ENCODE measurements at regions not wholly inside any gene's neighbourhood (a gene's known extent, or its start where the extent isn't known, plus 50 kb on each side); places are given as distances from the start of the nearest gene placed in this dataset.

- Histone ChIP-seq H3K27ac (ENCODE audit: insufficient read depth in 1 of 2, low read depth in 1 of 2, low read length in 2 of 2, poor library complexity in 1 of 2, severe bottlenecking in 2 of 2) (no peak overlapping the region), H3K9me3 (ENCODE audit: control extremely low read depth in 1 of 5, control insufficient read depth in 4 of 5, insufficient read depth in 2 of 5, low read depth in 1 of 5, low read length in 4 of 5) (peaks cover 0 to 1% (median 0%) of the 10 kb centered on the region in 5 experiments), H3K27me3 (replicated peaks in 2 of 5; ENCODE audit: control insufficient read depth in 4 of 5, insufficient read depth in 5 of 5, low read length in 4 of 5) (no peaks in the 10 kb centered on the region), H3K36me3 (ENCODE audit: control insufficient read depth in 4 of 4, insufficient read depth in 4 of 4, low read length in 3 of 4) (no peaks in the 10 kb centered on the region), H3K4me1 (ENCODE audit: control extremely low read depth in 1 of 4, control insufficient read depth in 4 of 4, insufficient read depth in 4 of 4, low read length in 3 of 4) (no peaks in the 10 kb centered on the region), H3K4me3 (ENCODE audit: control insufficient read depth in 1 of 7, extremely low read depth in 1 of 7, insufficient read depth in 4 of 7, low read depth in 2 of 7, low read length in 6 of 7) (no peak overlapping the region)
- WGBS (ENCODE audit: insufficient coverage): 71% methylated on average over 1 of the region's 1 CpG
- POLR2A ChIA-PET: no interaction called here
- CTCF ChIA-PET: interaction anchor here (0.8 kb wide), 1 partner anchor 18 kb away, joined by 3 read pairs; no protein-coding TSS in a partner anchor
- no peak for DNase-seq
These were observed 1004.4 kb upstream of the TMEM132C start for GRCh38 chr12:127262615-127263014.

- CTCF ChIA-PET: no interaction called here
- H3K4me3 ChIP-seq (ENCODE audit: control insufficient read depth in 1 of 7, extremely low read depth in 1 of 7, insufficient read depth in 4 of 7, low read depth in 2 of 7, low read length in 6 of 7): no peak overlapping the region
- POLR2A ChIA-PET: no interaction called here
- no peak overlapping the region for H3K27ac ChIP-seq (ENCODE audit: insufficient read depth in 1 of 2, low read depth in 1 of 2, low read length in 2 of 2, poor library complexity in 1 of 2, severe bottlenecking in 2 of 2)
- H3K36me3 ChIP-seq (ENCODE audit: control insufficient read depth in 4 of 4, insufficient read depth in 4 of 4, low read length in 3 of 4): no peaks in the 10 kb centered on the region
- H3K27me3 ChIP-seq (replicated peaks in 2 of 5; ENCODE audit: control insufficient read depth in 4 of 5, insufficient read depth in 5 of 5, low read length in 4 of 5): peaks cover 0 to 2% (median 0%) of the 10 kb centered on the region in 5 experiments
- H3K9me3 ChIP-seq (ENCODE audit: control extremely low read depth in 1 of 5, control insufficient read depth in 4 of 5, insufficient read depth in 2 of 5, low read depth in 1 of 5, low read length in 4 of 5): peaks cover 0 to 1% (median 0%) of the 10 kb centered on the region in 5 experiments
- 96% methylated on average over 8 of the region's 9 CpGs for WGBS (ENCODE audit: insufficient coverage)
- H3K4me1 ChIP-seq (ENCODE audit: control extremely low read depth in 1 of 4, control insufficient read depth in 4 of 4, insufficient read depth in 4 of 4, low read length in 3 of 4): no peaks in the 10 kb centered on the region
- DNase-seq: no peak
These were observed 1003.3 kb upstream of the TMEM132C start for GRCh38 chr12:127263621-127264020.

- 98% methylated on average over 4 of the region's 4 CpGs for WGBS (ENCODE audit: insufficient coverage)
- Histone ChIP-seq H3K4me1 (ENCODE audit: control extremely low read depth in 1 of 4, control insufficient read depth in 4 of 4, insufficient read depth in 4 of 4, low read length in 3 of 4) (no peaks in the 10 kb centered on the region), H3K27ac (ENCODE audit: insufficient read depth in 1 of 2, low read depth in 1 of 2, low read length in 2 of 2, poor library complexity in 1 of 2, severe bottlenecking in 2 of 2) (no peak overlapping the region), H3K4me3 (ENCODE audit: control insufficient read depth in 1 of 7, extremely low read depth in 1 of 7, insufficient read depth in 4 of 7, low read depth in 2 of 7, low read length in 6 of 7) (no peak overlapping the region), H3K9me3 (ENCODE audit: control extremely low read depth in 1 of 5, control insufficient read depth in 4 of 5, insufficient read depth in 2 of 5, low read depth in 1 of 5, low read length in 4 of 5) (peaks cover 0 to 1% (median 0%) of the 10 kb centered on the region in 5 experiments), H3K27me3 (replicated peaks in 2 of 5; ENCODE audit: control insufficient read depth in 4 of 5, insufficient read depth in 5 of 5, low read length in 4 of 5) (peaks cover 0 to 2% (median 0%) of the 10 kb centered on the region in 5 experiments), H3K36me3 (ENCODE audit: control insufficient read depth in 4 of 4, insufficient read depth in 4 of 4, low read length in 3 of 4) (no peaks in the 10 kb centered on the region)
- no peak for DNase-seq
- ChIA-PET CTCF (interaction anchor here (1.1 to 1.6 kb wide), 2 partner anchors 12 to 158 kb away, joined by 3 to 4 read pairs; no protein-coding TSS in a partner anchor), POLR2A (no interaction called here)
These were observed 999.8 kb upstream of the TMEM132C start for GRCh38 chr12:127267128-127267527.

GRCh38 chr12:127268213-127268612, 998.8 kb upstream of the TMEM132C start:
- ChIA-PET CTCF (interaction anchor here (1.2 kb wide), 2 partner anchors 13 to 16 kb away, joined by 3 read pairs; no protein-coding TSS in a partner anchor), POLR2A (no interaction called here)
- H3K27ac ChIP-seq (ENCODE audit: insufficient read depth in 1 of 2, low read depth in 1 of 2, low read length in 2 of 2, poor library complexity in 1 of 2, severe bottlenecking in 2 of 2): no peak overlapping the region
- DNase-seq: no peak
- H3K4me1 ChIP-seq (ENCODE audit: control extremely low read depth in 1 of 4, control insufficient read depth in 4 of 4, insufficient read depth in 4 of 4, low read length in 3 of 4): no peaks in the 10 kb centered on the region
- H3K9me3 ChIP-seq (ENCODE audit: control extremely low read depth in 1 of 5, control insufficient read depth in 4 of 5, insufficient read depth in 2 of 5, low read depth in 1 of 5, low read length in 4 of 5): no peaks in the 10 kb centered on the region
- H3K4me3 ChIP-seq (ENCODE audit: control insufficient read depth in 1 of 7, extremely low read depth in 1 of 7, insufficient read depth in 4 of 7, low read depth in 2 of 7, low read length in 6 of 7): no peak overlapping the region
- H3K27me3 ChIP-seq (replicated peaks in 2 of 5; ENCODE audit: control insufficient read depth in 4 of 5, insufficient read depth in 5 of 5, low read length in 4 of 5): peaks cover 0 to 2% (median 0%) of the 10 kb centered on the region in 5 experiments
- WGBS (ENCODE audit: insufficient coverage): 89% methylated on average over 7 of the region's 8 CpGs
- no peaks in the 10 kb centered on the region for H3K36me3 ChIP-seq (ENCODE audit: control insufficient read depth in 4 of 4, insufficient read depth in 4 of 4, low read length in 3 of 4)

- WGBS (ENCODE audit: insufficient coverage): 65% methylated on average over 2 of the region's 6 CpGs
- H3K4me3 ChIP-seq (ENCODE audit: control insufficient read depth in 1 of 7, extremely low read depth in 1 of 7, insufficient read depth in 4 of 7, low read depth in 2 of 7, low read length in 6 of 7): no peak overlapping the region
- ChIA-PET POLR2A (no interaction called here), CTCF (interaction anchor here (1.2 kb wide), 2 partner anchors 12 to 17 kb away, joined by 3 read pairs; no protein-coding TSS in a partner anchor)
- H3K4me1 ChIP-seq (ENCODE audit: control extremely low read depth in 1 of 4, control insufficient read depth in 4 of 4, insufficient read depth in 4 of 4, low read length in 3 of 4): no peaks in the 10 kb centered on the region
- H3K9me3 ChIP-seq (ENCODE audit: control extremely low read depth in 1 of 5, control insufficient read depth in 4 of 5, insufficient read depth in 2 of 5, low read depth in 1 of 5, low read length in 4 of 5): no peaks in the 10 kb centered on the region
- no peak overlapping the region for H3K27ac ChIP-seq (ENCODE audit: insufficient read depth in 1 of 2, low read depth in 1 of 2, low read length in 2 of 2, poor library complexity in 1 of 2, severe bottlenecking in 2 of 2)
- no peak for DNase-seq
- H3K36me3 ChIP-seq (ENCODE audit: control insufficient read depth in 4 of 4, insufficient read depth in 4 of 4, low read length in 3 of 4): no peaks in the 10 kb centered on the region
- H3K27me3 ChIP-seq (replicated peaks in 2 of 5; ENCODE audit: control insufficient read depth in 4 of 5, insufficient read depth in 5 of 5, low read length in 4 of 5): peaks cover 0 to 2% (median 0%) of the 10 kb centered on the region in 5 experiments
These were observed 998.1 kb upstream of the TMEM132C start for GRCh38 chr12:127268706-127269425.

- no peaks in the 10 kb centered on the region for H3K36me3 ChIP-seq (ENCODE audit: control insufficient read depth in 4 of 4, insufficient read depth in 4 of 4, low read length in 3 of 4)
- H3K27ac ChIP-seq (ENCODE audit: insufficient read depth in 1 of 2, low read depth in 1 of 2, low read length in 2 of 2, poor library complexity in 1 of 2, severe bottlenecking in 2 of 2): no peak overlapping the region
- no peak for DNase-seq
- POLR2A ChIA-PET: no interaction called here
- H3K9me3 ChIP-seq (ENCODE audit: control extremely low read depth in 1 of 5, control insufficient read depth in 4 of 5, insufficient read depth in 2 of 5, low read depth in 1 of 5, low read length in 4 of 5): no peaks in the 10 kb centered on the region
- no peaks in the 10 kb centered on the region for H3K4me1 ChIP-seq (ENCODE audit: control extremely low read depth in 1 of 4, control insufficient read depth in 4 of 4, insufficient read depth in 4 of 4, low read length in 3 of 4)
- CTCF ChIA-PET: no interaction called here
- H3K27me3 ChIP-seq (replicated peaks in 2 of 5; ENCODE audit: control insufficient read depth in 4 of 5, insufficient read depth in 5 of 5, low read length in 4 of 5): peaks cover 0 to 2% (median 0%) of the 10 kb centered on the region in 5 experiments
- 67% methylated on average over 1 of the region's 3 CpGs for WGBS (ENCODE audit: insufficient coverage)
- no peak overlapping the region for H3K4me3 ChIP-seq (ENCODE audit: control insufficient read depth in 1 of 7, extremely low read depth in 1 of 7, insufficient read depth in 4 of 7, low read depth in 2 of 7, low read length in 6 of 7)
These were observed 996.8 kb upstream of the TMEM132C start for GRCh38 chr12:127270193-127270592.

GRCh38 chr12:127271776-127272175, 995.2 kb upstream of the TMEM132C start:
- no peak for DNase-seq
- H3K27me3 ChIP-seq (replicated peaks in 2 of 5; ENCODE audit: control insufficient read depth in 4 of 5, insufficient read depth in 5 of 5, low read length in 4 of 5): peaks cover 0 to 2% (median 0%) of the 10 kb centered on the region in 5 experiments
- CTCF ChIA-PET: no interaction called here
- no peaks in the 10 kb centered on the region for H3K36me3 ChIP-seq (ENCODE audit: control insufficient read depth in 4 of 4, insufficient read depth in 4 of 4, low read length in 3 of 4)
- 90% methylated on average over 7 of the region's 10 CpGs for WGBS (ENCODE audit: insufficient coverage)
- no peak overlapping the region for H3K27ac ChIP-seq (ENCODE audit: insufficient read depth in 1 of 2, low read depth in 1 of 2, low read length in 2 of 2, poor library complexity in 1 of 2, severe bottlenecking in 2 of 2)
- POLR2A ChIA-PET: no interaction called here
- H3K4me3 ChIP-seq (ENCODE audit: control insufficient read depth in 1 of 7, extremely low read depth in 1 of 7, insufficient read depth in 4 of 7, low read depth in 2 of 7, low read length in 6 of 7): no peak overlapping the region
- H3K9me3 ChIP-seq (ENCODE audit: control extremely low read depth in 1 of 5, control insufficient read depth in 4 of 5, insufficient read depth in 2 of 5, low read depth in 1 of 5, low read length in 4 of 5): no peaks in the 10 kb centered on the region
- H3K4me1 ChIP-seq (ENCODE audit: control extremely low read depth in 1 of 4, control insufficient read depth in 4 of 4, insufficient read depth in 4 of 4, low read length in 3 of 4): no peaks in the 10 kb centered on the region

Measured in common myeloid progenitor, CD34-positive (primary cell).